GM11168 (cell line): ENCODE measurements at regions not wholly inside any gene's neighbourhood (a gene's known extent, or its start where the extent isn't known, plus 50 kb on each side); places are given as distances from the start of the nearest gene placed in this dataset.

Source experiments
- in situ Hi-C: fragments of 300-500 bp; cut with MboI; formaldehyde crosslinking; loops from one replicate; pipeline ENCODE4 v1.12.0; 2022; ENCODE audit warnings: low sequenced_read_pairs; ENCODE audit not compliant: unreplicated experiment

GRCh38 chr18:71942433-71942832 is 601.7 kb downstream of the CBLN2 start:
- in situ Hi-C loops, result no loop called here

- in situ Hi-C loops, result no loop called here
Measured at GRCh38 chr18:71939483-71939882, 604.7 kb downstream of the CBLN2 start.

- in situ Hi-C loops, result no loop called here
Measured at GRCh38 chr18:71936744-71937143, 607.4 kb downstream of the CBLN2 start.

GRCh38 chr18:71919211-71919610 is 624.9 kb downstream of the CBLN2 start:
- in situ Hi-C loops, result no loop called here

- in situ Hi-C loops, result no loop called here
Measured at GRCh38 chr18:71913641-71914040, 630.5 kb downstream of the CBLN2 start.

- in situ Hi-C loops, result no loop called here
Measured at GRCh38 chr18:71902482-71902881, 641.7 kb downstream of the CBLN2 start.

GRCh38 chr18:71899707-71900472 is 644.3 kb downstream of the CBLN2 start:
- in situ Hi-C loops, result no loop called here

- in situ Hi-C loops, result no loop called here
Measured at GRCh38 chr18:71899183-71899582, 645.0 kb downstream of the CBLN2 start.

- in situ Hi-C loops, result no loop called here
Measured at GRCh38 chr18:71887509-71887908, 656.6 kb downstream of the CBLN2 start.

GRCh38 chr18:71878226-71878625 is 665.9 kb downstream of the CBLN2 start:
- in situ Hi-C loops, result no loop called here

- in situ Hi-C loops, result no loop called here
Measured at GRCh38 chr18:71873695-71874094, 670.4 kb downstream of the CBLN2 start.

- in situ Hi-C loops, result no loop called here
Measured at GRCh38 chr18:71865888-71866287, 678.3 kb downstream of the CBLN2 start.

- in situ Hi-C loops, result no loop called here
Measured at GRCh38 chr18:71850602-71851001, 693.5 kb downstream of the CBLN2 start.

- in situ Hi-C loops, result no loop called here
Measured at GRCh38 chr18:71849407-71849806, 694.7 kb downstream of the CBLN2 start.

GRCh38 chr18:71846716-71847115 is 697.4 kb downstream of the CBLN2 start:
- in situ Hi-C loops, result no loop called here

- in situ Hi-C loops, result no loop called here
Measured at GRCh38 chr18:71844814-71845213, 699.3 kb downstream of the CBLN2 start.

GRCh38 chr18:71842666-71843065 is 701.5 kb downstream of the CBLN2 start:
- in situ Hi-C loops, result no loop called here

GRCh38 chr18:71837547-71837946 is 706.6 kb downstream of the CBLN2 start:
- in situ Hi-C loops, result no loop called here

- in situ Hi-C loops, result no loop called here
Measured at GRCh38 chr18:71832946-71833617, 711.1 kb downstream of the CBLN2 start.

GRCh38 chr18:71831039-71831438 is 713.1 kb downstream of the CBLN2 start:
- in situ Hi-C loops, result no loop called here

- in situ Hi-C loops, result no loop called here
Measured at GRCh38 chr18:71827301-71827700, 716.8 kb downstream of the CBLN2 start.

- in situ Hi-C loops, result no loop called here
Measured at GRCh38 chr18:71815305-71815704, 728.8 kb downstream of the CBLN2 start.
